Parathyroid adenoma (tissue), 2 donors: ENCODE measurements at regions not wholly inside any gene's neighbourhood (a gene's known extent, or its start where the extent isn't known, plus 50 kb on each side); places are given as distances from the start of the nearest gene placed in this dataset.

Experiments used
- H2AFZ ChIP-seq: fragments of 300-600 bp; sonication (generic); one replicate; pipeline ENCODE4 v1.7.0; 2017; ENCODE audit warnings: antibody characterized with exemption, mild to moderate bottlenecking
- H3K27ac ChIP-seq: fragments of 300-600 bp; sonication (generic); one replicate; pipeline ENCODE4 v1.7.0; 2017
- H3K27me3 ChIP-seq: fragments of 300-600 bp; sonication (generic); one replicate; pipeline ENCODE4 v1.7.0; 2017; ENCODE audit warnings: low read length; ENCODE audit not compliant: control insufficient read depth, insufficient read depth
- H3K36me3 ChIP-seq: fragments of 300-600 bp; sonication (generic); one replicate; pipeline ENCODE4 v1.7.0; 2017; ENCODE audit warnings: low read length; ENCODE audit not compliant: control insufficient read depth, insufficient read depth
- H3K4me1 ChIP-seq: fragments of 300-600 bp; sonication (generic); one replicate; pipeline ENCODE4 v1.7.0; 2017; ENCODE audit warnings: control low read depth
- H3K4me2 ChIP-seq: fragments of 300-600 bp; sonication (generic); one replicate; pipeline ENCODE4 v1.7.0; 2017; ENCODE audit warnings: low read length
- H3K4me3 ChIP-seq: fragments of 300-600 bp; sonication (generic); one replicate; pipeline ENCODE4 v1.7.0; 2017; ENCODE audit warnings: low read depth, low read length
- H3K79me2 ChIP-seq: fragments of 300-600 bp; sonication (generic); one replicate; pipeline ENCODE4 v1.7.0; 2017; ENCODE audit warnings: control low read depth
- H3K9ac ChIP-seq: fragments of 300-600 bp; sonication (generic); one replicate; pipeline ENCODE4 v1.7.0; 2017; ENCODE audit warnings: mild to moderate bottlenecking
- H3K9me3 ChIP-seq: fragments of 300-600 bp; sonication (generic); one replicate; pipeline ENCODE4 v1.7.0; 2017; ENCODE audit warnings: low read length; ENCODE audit not compliant: control insufficient read depth
- TF ChIP-seq, protein P1 (sequence below): fragments of 300-600 bp; sonication (generic); IDR thresholded peaks from one replicate; pipeline ENCODE4 v1.7.0; 2017; ENCODE audit warnings: antibody characterized with exemption, mild to moderate bottlenecking
- donor health status: primary hyperparathyroidism.

- TF ChIP-seq, protein P1, sequence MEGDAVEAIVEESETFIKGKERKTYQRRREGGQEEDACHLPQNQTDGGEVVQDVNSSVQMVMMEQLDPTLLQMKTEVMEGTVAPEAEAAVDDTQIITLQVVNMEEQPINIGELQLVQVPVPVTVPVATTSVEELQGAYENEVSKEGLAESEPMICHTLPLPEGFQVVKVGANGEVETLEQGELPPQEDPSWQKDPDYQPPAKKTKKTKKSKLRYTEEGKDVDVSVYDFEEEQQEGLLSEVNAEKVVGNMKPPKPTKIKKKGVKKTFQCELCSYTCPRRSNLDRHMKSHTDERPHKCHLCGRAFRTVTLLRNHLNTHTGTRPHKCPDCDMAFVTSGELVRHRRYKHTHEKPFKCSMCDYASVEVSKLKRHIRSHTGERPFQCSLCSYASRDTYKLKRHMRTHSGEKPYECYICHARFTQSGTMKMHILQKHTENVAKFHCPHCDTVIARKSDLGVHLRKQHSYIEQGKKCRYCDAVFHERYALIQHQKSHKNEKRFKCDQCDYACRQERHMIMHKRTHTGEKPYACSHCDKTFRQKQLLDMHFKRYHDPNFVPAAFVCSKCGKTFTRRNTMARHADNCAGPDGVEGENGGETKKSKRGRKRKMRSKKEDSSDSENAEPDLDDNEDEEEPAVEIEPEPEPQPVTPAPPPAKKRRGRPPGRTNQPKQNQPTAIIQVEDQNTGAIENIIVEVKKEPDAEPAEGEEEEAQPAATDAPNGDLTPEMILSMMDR, result no peak
- Histone ChIP-seq H3K36me3 (no peaks in the 10 kb centered on the region), H3K27me3 (no peaks in the 10 kb centered on the region), H3K79me2 (peaks cover 17% of the 10 kb centered on the region), H3K4me3 (no peak overlapping the region), H2AFZ (no peak overlapping the region), H3K9me3 (no peaks in the 10 kb centered on the region), H3K9ac (no peak overlapping the region), H3K27ac (no peak overlapping the region), H3K4me2 (no peak overlapping the region), H3K4me1 (peaks cover 2% of the 10 kb centered on the region)
These were observed 69.6 kb upstream of the MACF1 start for GRCh38 chr1:39134768-39135333.

- Histone ChIP-seq H3K79me2 (peaks cover 18% of the 10 kb centered on the region), H3K9me3 (no peaks in the 10 kb centered on the region), H3K4me2 (no peak overlapping the region), H3K4me1 (no peaks in the 10 kb centered on the region), H3K27me3 (no peaks in the 10 kb centered on the region), H3K27ac (no peak overlapping the region), H2AFZ (no peak overlapping the region), H3K4me3 (no peak overlapping the region), H3K9ac (no peak overlapping the region), H3K36me3 (no peaks in the 10 kb centered on the region)
- TF ChIP-seq, protein P1, result no peak
These were observed 67.9 kb upstream of the MACF1 start for GRCh38 chr1:39136638-39137037.

- Histone ChIP-seq H2AFZ (no peak overlapping the region), H3K36me3 (no peaks in the 10 kb centered on the region), H3K4me2 (no peak overlapping the region), H3K27me3 (no peaks in the 10 kb centered on the region), H3K79me2 (peaks cover 20% of the 10 kb centered on the region), H3K27ac (no peak overlapping the region), H3K9ac (no peak overlapping the region), H3K4me1 (peaks cover 11% of the 10 kb centered on the region), H3K9me3 (no peaks in the 10 kb centered on the region), H3K4me3 (no peak overlapping the region)
- TF ChIP-seq, protein P1, result no peak
These were observed 64.7 kb upstream of the MACF1 start for GRCh38 chr1:39139723-39140360.

GRCh38 chr1:39141925-39142324 is 62.6 kb upstream of the MACF1 start:
- H3K4me2 ChIP-seq, result no peak overlapping the region
- no peaks in the 10 kb centered on the region for H3K27me3 ChIP-seq
- H3K4me1 ChIP-seq, result peaks cover 11% of the 10 kb centered on the region
- no peak overlapping the region for H3K4me3 ChIP-seq
- H3K36me3 ChIP-seq, result no peaks in the 10 kb centered on the region
- H2AFZ ChIP-seq, result no peak overlapping the region
- H3K9me3 ChIP-seq, result no peaks in the 10 kb centered on the region
- H3K79me2 ChIP-seq, result peaks cover 18% of the 10 kb centered on the region
- TF ChIP-seq, protein P1, result no peak
- H3K9ac ChIP-seq, result no peak overlapping the region
- no peak overlapping the region for H3K27ac ChIP-seq
